GM12878 (cell line): ENCODE measurements at regions not wholly inside any gene's neighbourhood (a gene's known extent, or its start where the extent isn't known, plus 50 kb on each side); places are given as distances from the start of the nearest gene placed in this dataset.
A peak's percentile ranks its signal among the peaks of the same experiment; 100 is the strongest.

Source experiments
- CHD1 ChIP-seq: IDR thresholded peaks from 2 replicates; pipeline ENCODE4 v1.6.1; 2012; ENCODE audit warnings: low read depth, low read length, improper control_type of control experiment
- EGR1 ChIP-seq, 2 experiments: IDR thresholded peaks; 1 replicate in 1 of 2; 2 replicates in 1 of 2; pipeline ENCODE4 v1.6.1; 2011 to 2012; ENCODE audit warnings: low read depth in 2 of 2, low read length in 2 of 2, borderline replicate concordance in 1 of 2, mild to moderate bottlenecking in 1 of 2, moderate library complexity in 1 of 2
- HDAC6 ChIP-seq: fragments of 200-600 bp; sonication (generic); IDR thresholded peaks from one replicate; pipeline ENCODE4 v1.8.0; 2017; ENCODE audit warnings: antibody characterized with exemption; ENCODE audit not compliant: unreplicated experiment
- IKZF1 ChIP-seq: fragments of 450-650 bp; conservative IDR thresholded peaks from 2 replicates; pipeline ENCODE4 v1.6.1; 2017; ENCODE audit warnings: antibody characterized with exemption, mild to moderate bottlenecking
- IRF4 ChIP-seq: IDR thresholded peaks from 2 replicates; pipeline ENCODE4 v1.6.1; 2011; ENCODE audit warnings: low read depth, low read length
- MAX ChIP-seq: IDR thresholded peaks from 2 replicates; pipeline ENCODE4 v1.6.1; 2012; ENCODE audit warnings: low read depth, low read length, improper control_type of control experiment
- MEF2B ChIP-seq: fragments of 450-650 bp; IDR thresholded peaks from 2 replicates; pipeline ENCODE4 v1.6.1; 2018; ENCODE audit warnings: mild to moderate bottlenecking, moderate library complexity; ENCODE audit not compliant: partially characterized antibody, poor library complexity, severe bottlenecking
- MYB ChIP-seq: fragments of 150-350 bp; IDR thresholded peaks from 2 replicates; pipeline ENCODE4 v1.6.1; 2014; ENCODE audit warnings: mild to moderate bottlenecking, low read depth, low read length, borderline replicate concordance
- NFIC ChIP-seq: IDR thresholded peaks from 2 replicates; pipeline ENCODE4 v1.6.1; 2012; ENCODE audit warnings: low read depth, mild to moderate bottlenecking, inconsistent platforms, low read length, moderate library complexity
- NFYB ChIP-seq: IDR thresholded peaks from 2 replicates; pipeline ENCODE4 v1.6.1; 2011; ENCODE audit warnings: low read depth, mild to moderate bottlenecking, low read length, improper control_type of control experiment, moderate library complexity; ENCODE audit not compliant: insufficient read depth
- NR2C1 ChIP-seq: fragments of 450-650 bp; IDR thresholded peaks from 2 replicates; pipeline ENCODE4 v1.6.1; 2017; ENCODE audit warnings: antibody characterized with exemption, mild to moderate bottlenecking, moderate library complexity
- PAX8 ChIP-seq: fragments of 450-650 bp; IDR thresholded peaks from 2 replicates; pipeline ENCODE4 v1.6.1; 2017; ENCODE audit warnings: mild to moderate bottlenecking, moderate library complexity
- RAD51 ChIP-seq: fragments of 450-650 bp; IDR thresholded peaks from 2 replicates; pipeline ENCODE4 v1.6.1; 2016; ENCODE audit warnings: moderate library complexity, mild to moderate bottlenecking, inconsistent platforms
- RB1 ChIP-seq: fragments of 450-650 bp; formaldehyde crosslinking; IDR thresholded peaks from 2 replicates; pipeline ENCODE4 v1.6.1; 2017; ENCODE audit warnings: mild to moderate bottlenecking, borderline replicate concordance
- TAF1 ChIP-seq: IDR thresholded peaks from 2 replicates; pipeline ENCODE4 v1.6.1; 2011; ENCODE audit warnings: mild to moderate bottlenecking, low read depth, low read length, borderline replicate concordance
- YY1 ChIP-seq: IDR thresholded peaks from 2 replicates; pipeline ENCODE4 v1.6.1; 2011; ENCODE audit warnings: low read depth, mild to moderate bottlenecking, low read length
- ZNF207 ChIP-seq: fragments of 450-650 bp; IDR thresholded peaks from 2 replicates; pipeline ENCODE4 v1.6.1; 2014; ENCODE audit warnings: antibody characterized with exemption, mild to moderate bottlenecking, borderline replicate concordance
- ZNF622 ChIP-seq: fragments of 450-650 bp; IDR thresholded peaks from 2 replicates; pipeline ENCODE4 v1.6.1; 2017; ENCODE audit warnings: mild to moderate bottlenecking, inconsistent platforms
- ZNF687 ChIP-seq: fragments of 450-650 bp; IDR thresholded peaks from 2 replicates; pipeline ENCODE4 v1.6.1; 2017; ENCODE audit warnings: mild to moderate bottlenecking, moderate library complexity
- TF ChIP-seq, protein P1 (sequence below), 3 experiments: IDR thresholded peaks in 2 of 3; conservative IDR thresholded peaks in 1 of 3; 2 replicates each; pipeline ENCODE4 v1.5.1; 2011; ENCODE audit warnings: low read depth in 3 of 3, low read length in 3 of 3, mild to moderate bottlenecking in 3 of 3, control low read depth in 2 of 3, moderate library complexity in 2 of 3, inconsistent platforms in 1 of 3, mixed read lengths in 1 of 3; ENCODE audit not compliant: control insufficient read depth in 2 of 3, insufficient read depth in 1 of 3; ENCODE audit errors: extremely low read depth in 1 of 3

DNA sequence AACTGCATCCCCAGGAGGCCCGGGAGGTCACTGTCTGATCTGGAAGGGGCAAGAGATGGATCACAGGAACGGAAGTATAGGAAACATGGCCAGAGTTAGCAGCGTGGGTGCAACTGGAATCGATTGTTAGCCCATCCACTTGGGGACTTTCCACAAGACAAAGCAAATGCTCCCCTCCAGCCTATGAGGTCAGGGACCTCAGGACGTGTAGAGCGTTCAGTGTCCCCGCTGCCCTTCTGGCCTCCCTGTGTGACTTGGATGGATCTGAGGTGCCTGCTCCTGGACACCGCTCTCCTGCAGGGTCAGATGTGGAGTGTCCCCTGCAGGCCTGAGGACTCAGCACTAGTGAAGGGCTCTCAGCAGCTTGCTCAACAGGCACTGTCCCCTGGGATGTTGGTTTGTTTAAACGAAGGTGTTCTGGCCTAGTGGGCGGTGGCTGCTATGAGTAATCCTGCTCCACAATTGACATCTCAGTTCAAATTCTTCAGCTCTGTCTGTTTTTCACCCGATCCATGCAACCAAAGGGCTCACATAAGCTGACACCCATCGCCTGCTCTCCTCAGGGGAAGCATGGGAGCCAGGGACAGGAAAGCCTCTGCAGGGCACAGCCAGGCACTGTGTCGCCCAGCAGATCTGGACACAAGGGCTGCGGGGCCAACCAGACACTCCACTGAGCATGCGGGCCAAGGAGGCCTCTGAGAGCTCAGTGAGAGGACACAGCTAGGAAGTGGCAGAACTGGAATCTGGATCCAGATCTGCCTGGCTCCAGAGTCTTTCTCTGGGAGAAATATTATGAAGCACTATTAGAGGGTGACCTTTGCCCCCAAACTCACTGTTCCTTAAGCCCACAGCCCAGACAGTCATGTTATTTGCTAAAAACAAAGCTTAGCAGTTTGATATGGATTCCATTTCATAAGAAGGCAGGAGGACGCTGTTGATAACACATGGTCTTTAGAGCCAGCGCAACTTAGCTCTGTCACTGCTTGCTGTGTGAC, 78.5 kb downstream of the RHOB start (continued):
- TF ChIP-seq, protein P1, sequence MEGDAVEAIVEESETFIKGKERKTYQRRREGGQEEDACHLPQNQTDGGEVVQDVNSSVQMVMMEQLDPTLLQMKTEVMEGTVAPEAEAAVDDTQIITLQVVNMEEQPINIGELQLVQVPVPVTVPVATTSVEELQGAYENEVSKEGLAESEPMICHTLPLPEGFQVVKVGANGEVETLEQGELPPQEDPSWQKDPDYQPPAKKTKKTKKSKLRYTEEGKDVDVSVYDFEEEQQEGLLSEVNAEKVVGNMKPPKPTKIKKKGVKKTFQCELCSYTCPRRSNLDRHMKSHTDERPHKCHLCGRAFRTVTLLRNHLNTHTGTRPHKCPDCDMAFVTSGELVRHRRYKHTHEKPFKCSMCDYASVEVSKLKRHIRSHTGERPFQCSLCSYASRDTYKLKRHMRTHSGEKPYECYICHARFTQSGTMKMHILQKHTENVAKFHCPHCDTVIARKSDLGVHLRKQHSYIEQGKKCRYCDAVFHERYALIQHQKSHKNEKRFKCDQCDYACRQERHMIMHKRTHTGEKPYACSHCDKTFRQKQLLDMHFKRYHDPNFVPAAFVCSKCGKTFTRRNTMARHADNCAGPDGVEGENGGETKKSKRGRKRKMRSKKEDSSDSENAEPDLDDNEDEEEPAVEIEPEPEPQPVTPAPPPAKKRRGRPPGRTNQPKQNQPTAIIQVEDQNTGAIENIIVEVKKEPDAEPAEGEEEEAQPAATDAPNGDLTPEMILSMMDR (IDR thresholded peaks at IDR 0.05 in 2 of 3, conservative IDR thresholded peaks at IDR 0.05 in 1 of 3; ENCODE audit: control insufficient read depth in 2 of 3, extremely low read depth in 1 of 3, insufficient read depth in 1 of 3, low read depth in 3 of 3, low read length in 3 of 3) = peak in 1 of 3 experiments; percentile 37; a peak in 1 of 6 replicates
- TF ChIP-seq RAD51 (no peak), ZNF687 (peak; percentile 24; the same call in 1 of the 2 replicates), MYB (no peak), MEF2B (peak; percentile 97), NFIC (peak; percentile 72), ZNF622 (no peak), TAF1 (no peak; the same call in 1 of the 2 replicates), CHD1 (no peak), RB1 (no peak), ZNF207 (no peak), YY1 (no peak), HDAC6 (no peak), NR2C1 (no peak; the same call in 1 of the 2 replicates), EGR1 (IDR thresholded peaks at IDR 0.05; ENCODE audit: borderline replicate concordance in 1 of 2, low read depth in 2 of 2, low read length in 2 of 2) (peak in 1 of 2 experiments; percentile 60; a peak in 2 of 3 replicates), IRF4 (peak; percentile 93), IKZF1 (peak; percentile 89), MAX (no peak), PAX8 (no peak), NFYB (no peak)
